NCI-H82 treated with DMSO at 0.1 percent for 48 hours (cell line): ENCODE measurements at regions not wholly inside any gene's neighbourhood (a gene's known extent, or its start where the extent isn't known, plus 50 kb on each side); places are given as distances from the start of the nearest gene placed in this dataset.
"Not testable (repeated sequence)": the region's sequence is repeated elsewhere in the genome, so short reads cannot be mapped to it uniquely, and the experiment has no call there.

Source experiments
- DNase-seq: peaks from one replicate; lab custom pipeline; 2025; ENCODE audit not compliant: unreplicated experiment; lab: John Stamatoyannopoulos, UW

GRCh38 chr10:117492504-117492903, 50.0 kb upstream of the EMX2 start:
- no peak for DNase-seq

GRCh38 chr10:117488004-117488403, 54.5 kb upstream of the EMX2 start:
- no peak for DNase-seq

DNA sequence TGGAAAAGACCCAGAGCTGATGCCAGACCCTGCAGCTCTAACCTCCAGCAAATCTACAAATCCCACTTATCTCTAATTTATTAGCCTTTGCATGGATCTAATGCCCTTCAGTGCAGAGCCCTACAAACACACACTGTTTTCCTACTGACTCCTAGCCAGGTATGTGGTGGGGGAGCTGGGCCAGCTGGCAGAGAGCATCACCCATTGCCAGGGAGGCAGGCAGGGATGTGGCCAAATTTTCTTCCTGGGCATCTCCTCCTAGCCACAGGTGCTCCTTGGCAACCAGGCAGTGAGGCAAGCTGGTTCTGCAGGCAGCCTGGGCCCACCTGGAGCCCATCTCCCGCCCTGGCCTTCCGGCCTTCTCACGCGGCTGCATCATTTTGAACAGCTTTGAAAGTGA, 55.9 kb upstream of the EMX2 start:
- DNase-seq = no peak

DNA sequence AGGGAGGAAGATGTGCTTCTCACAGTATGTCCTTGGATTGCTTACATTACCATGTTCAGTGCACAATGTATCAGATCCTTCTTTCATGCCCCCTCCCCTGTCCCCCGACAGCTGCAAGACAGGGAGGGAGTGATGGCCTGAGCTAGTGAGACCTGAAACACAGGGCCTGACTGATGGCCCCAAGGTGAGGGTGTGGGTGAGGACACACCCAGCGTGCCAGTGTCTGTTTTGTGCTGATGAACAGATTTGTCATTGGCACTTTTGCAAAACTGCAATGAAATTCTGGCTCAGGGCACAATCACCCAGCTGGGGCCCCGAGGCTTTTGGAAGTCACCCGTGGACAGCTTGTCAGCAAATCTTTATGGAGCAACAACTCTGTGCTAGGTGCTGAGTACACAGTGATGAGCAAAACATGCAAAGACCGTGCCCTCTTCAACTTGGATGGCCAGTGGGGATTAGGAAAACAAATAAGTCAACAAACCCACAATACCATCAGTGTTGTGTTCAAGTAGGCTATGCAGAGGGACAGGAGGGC, 59.4 kb upstream of the EMX2 start:
- DNase-seq = no peak

DNA sequence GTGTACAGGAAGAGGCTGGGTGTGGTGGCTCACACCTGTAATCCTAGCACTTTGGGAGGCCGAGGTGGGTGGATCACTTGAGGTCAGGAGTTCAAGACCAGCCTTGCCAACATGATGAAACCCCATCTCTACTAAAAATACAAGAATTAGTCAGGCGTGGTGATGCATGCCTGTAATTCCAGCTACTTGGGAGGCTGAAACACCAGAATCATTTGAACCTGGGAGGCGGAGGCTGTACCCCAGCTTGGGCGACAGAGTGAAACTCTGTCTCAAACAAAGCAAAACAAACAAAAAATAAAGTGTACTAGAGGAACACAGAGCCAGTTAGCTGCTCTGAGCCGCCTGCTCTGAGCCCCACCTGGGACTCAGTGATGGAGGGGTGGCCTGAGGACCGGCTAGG, 61.5 kb upstream of the EMX2 start:
- not testable (repeated sequence) for DNase-seq

GRCh38 chr10:117480097-117480496, 62.4 kb upstream of the EMX2 start:
- no peak for DNase-seq

- no peak for DNase-seq
These were observed 64.4 kb upstream of the EMX2 start for GRCh38 chr10:117477961-117478670.

DNA sequence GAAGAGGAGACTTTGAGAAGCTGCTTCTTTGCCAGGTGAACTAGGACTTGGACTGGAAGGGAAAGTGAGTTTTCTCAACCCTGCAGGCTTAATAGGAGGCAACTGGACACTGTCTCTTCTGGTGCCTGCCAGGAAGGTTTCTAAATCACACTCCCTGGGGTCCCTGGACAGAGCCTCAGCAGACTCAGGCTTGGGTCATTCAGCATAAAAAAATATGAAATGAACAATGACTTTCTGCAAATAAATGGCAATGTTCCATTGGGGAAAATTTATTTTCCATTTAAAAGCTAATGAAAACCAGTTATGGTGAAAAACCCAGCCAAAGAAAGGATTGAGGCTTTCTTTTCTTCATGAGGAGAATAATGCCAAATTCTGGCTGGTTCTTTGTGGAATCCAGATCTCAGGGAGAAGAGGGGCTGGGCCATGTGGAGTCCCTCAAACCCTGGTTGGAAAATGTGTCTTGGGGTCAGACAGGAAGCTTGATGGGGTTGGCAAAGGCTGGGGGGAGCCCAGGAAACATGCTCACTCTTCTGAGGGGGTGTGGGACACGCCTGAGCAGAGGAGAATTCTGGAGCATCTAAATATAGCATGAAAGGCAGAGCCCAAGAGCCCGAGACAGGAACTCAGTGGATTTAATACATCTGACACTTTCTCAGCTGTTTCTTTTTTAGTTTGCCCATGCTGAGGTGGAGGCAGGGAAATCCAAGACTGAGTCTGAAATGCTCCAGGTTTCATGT, 65.2 kb upstream of the EMX2 start:
- DNase-seq = no peak

- no peak for DNase-seq
These were observed 65.8 kb upstream of the EMX2 start for GRCh38 chr10:117476716-117477115.

DNA sequence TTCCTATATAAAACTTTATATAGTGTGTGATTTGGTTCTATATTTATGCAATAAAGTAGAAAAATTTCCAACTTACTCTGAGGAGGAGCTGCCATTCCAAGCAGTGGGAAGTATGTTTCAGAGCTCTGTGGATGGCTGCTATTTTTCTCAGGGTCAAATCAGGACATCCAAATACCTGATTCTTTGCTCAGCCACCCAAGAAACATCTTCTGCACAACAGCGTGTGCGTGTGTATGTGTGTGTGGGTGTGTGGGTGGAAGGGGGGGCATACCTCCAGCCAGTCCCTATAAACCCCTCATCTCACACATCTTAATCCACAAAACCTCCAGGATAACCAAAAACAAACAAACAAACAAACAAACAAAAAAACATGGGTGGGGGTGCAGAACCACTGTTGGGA, 66.3 kb upstream of the EMX2 start:
- DNase-seq = no peak

DNA sequence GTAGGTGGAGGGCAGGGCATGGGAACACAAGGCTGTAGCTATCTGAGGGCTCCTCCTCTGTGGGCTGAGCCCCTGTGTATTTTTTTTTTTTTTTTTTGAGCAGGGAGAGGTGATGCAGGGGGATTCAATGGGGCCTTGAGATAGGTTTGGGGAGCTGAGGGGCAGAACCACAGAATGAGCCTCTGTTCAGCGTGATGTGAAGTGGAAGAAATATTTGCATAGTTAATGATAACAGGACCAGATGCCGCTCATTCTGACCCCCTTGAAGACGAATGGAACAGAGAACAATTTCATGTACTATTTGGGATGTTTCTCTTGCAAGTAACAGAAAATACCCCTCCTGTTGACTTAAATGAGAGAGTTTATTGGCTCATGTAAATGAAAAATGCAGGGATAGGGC, 69.7 kb upstream of the EMX2 start:
- DNase-seq = no peak

DNA sequence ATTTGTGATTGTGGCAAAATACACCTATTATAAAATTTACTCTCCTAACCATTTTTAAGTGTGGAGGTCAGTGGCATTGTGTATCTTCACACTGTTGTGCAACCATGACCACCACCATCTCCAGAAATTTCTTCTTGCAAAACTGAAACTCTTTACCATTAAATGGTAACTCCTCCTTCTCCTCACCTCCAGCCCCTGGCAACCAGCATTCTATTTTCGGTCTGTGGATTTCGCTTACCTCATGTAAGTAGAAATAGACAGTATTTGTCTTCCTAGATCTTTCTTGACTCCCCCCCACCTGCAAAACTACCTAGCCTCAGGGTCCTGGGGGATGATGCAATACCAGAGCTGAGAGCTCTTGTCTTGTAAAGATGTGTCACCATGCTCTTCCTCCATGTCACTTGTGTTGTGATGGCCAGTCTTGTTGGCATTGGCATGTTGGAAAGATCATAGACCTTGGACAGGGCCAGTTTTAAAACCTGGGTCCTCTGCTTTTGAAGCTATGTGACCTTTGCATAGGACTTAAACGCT, 71.1 kb upstream of the EMX2 start:
- no peak for DNase-seq

GRCh38 chr10:117470733-117471132, 71.8 kb upstream of the EMX2 start:
- no peak for DNase-seq

- no peak for DNase-seq
These were observed 73.9 kb upstream of the EMX2 start for GRCh38 chr10:117468665-117469064.

DNA sequence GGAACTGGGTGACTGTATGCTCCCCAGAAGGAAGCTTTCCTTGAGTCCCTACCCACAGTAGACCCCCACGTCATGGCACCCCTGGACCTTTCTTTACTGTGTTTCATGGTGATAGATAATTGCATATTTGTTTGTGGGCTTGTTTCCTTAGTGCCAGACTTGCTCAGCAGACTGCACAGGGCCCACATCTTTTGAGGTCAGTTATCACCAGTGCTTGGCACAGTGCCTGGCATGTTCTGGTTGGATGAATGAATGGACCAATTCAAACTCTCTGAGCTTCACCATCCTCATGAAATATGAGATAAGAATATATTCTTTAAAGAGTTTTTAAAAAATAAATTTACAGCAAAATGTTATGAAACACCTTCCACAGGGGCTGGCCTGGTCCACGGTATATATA, 78.4 kb upstream of the EMX2 start:
- no peak for DNase-seq

DNA sequence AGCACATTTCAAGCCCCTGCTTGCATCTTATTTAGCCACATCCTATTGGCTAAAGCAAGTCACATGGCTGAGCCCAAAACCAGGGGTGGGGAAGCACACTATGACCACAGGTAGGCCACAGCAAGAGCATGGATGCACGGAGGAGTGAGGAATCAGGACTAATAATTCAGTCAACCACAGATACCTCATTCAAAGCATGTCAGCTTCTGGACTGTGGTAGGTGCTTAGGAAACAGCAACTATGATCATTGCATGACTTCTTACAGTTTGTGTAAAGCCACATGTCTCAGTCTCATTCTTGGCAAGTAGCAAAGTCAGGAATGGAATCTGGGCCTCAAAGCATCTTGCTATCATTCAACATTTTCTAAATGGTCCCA, 79.0 kb upstream of the EMX2 start:
- no peak for DNase-seq

DNA sequence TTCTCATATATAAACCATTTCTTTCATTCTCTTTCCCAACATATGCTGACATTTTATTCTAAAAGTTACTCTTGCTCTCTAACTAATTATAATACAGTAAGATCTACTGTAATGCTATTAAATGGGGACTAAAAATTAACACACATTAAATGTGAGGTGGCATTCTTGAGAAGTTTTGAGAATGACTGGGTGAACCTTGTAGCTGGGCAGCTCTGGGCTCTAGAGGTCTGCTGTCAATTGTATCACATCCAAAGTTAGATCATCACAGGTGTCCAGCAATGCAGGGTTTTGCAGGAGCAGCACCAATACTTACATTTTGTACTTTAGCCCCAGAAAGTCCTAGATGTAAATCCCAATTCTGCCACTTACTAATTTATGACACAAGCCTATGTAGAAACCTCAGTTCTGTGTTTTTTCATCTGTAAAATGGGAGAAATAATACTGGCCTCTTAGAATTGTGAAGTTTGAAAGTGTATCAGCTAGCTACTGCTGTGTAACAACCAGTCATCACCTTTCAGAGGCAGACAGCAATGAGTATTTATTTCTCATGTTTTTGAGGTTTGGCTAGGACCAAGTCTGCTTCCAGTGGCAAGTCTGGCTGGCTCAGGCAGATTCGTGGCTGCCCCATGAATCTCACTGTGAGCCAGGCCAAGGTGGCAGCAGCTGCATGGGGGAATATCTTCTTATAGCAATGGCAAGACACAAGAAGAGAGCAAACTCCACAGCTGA, 79.6 kb upstream of the EMX2 start:
- DNase-seq = no peak

DNA sequence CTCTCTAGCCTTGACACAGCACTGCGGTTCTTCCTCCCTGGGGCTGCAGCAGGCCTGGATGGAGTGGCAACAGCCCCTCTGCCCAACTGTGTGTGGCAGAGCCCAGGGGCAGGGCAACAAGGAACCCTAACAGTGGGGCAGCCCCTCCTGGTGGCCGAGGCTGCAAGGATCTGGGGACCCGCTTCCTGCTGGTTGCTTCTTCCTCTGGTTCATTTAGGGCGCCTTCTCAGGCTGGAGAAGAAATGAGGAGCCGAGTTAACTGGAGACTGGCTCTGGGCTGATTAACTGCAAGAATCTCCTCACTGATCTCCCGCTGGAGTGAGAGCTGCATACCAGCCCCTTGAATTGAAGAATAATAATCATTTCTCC, 80.1 kb upstream of the EMX2 start:
- DNase-seq = no peak

DNA sequence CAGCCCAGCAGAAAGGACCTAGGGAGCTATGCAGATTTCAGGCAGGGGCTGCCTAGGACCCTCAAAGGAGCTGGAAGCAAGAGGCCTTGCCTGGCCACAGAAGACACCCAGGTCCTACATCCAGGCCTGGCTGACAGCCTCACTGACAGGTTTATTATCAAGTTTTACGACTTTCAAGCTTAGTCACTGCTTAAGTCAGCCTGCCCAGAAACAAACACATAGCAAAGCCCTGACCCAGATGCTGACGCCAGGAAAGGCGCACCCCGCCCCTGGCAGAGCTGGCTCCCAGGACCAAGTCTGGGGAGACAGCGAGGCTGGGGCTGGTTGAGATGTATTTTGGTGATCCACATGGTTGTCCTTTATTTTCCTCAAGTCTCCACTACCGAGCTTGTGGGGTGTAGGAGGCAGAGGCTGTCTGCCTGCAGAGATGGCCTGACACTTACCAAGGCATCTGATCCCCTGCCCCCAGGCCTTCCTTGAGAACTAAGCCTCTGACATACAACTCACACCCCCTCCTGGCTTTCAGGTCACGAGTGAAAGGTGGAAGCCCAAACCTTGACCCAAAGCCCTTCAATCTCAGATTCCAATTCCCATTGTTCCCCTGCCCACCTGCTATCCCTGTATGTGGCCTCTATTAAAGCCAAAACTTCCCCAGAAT, 80.7 kb upstream of the EMX2 start:
- DNase-seq = no peak

DNA sequence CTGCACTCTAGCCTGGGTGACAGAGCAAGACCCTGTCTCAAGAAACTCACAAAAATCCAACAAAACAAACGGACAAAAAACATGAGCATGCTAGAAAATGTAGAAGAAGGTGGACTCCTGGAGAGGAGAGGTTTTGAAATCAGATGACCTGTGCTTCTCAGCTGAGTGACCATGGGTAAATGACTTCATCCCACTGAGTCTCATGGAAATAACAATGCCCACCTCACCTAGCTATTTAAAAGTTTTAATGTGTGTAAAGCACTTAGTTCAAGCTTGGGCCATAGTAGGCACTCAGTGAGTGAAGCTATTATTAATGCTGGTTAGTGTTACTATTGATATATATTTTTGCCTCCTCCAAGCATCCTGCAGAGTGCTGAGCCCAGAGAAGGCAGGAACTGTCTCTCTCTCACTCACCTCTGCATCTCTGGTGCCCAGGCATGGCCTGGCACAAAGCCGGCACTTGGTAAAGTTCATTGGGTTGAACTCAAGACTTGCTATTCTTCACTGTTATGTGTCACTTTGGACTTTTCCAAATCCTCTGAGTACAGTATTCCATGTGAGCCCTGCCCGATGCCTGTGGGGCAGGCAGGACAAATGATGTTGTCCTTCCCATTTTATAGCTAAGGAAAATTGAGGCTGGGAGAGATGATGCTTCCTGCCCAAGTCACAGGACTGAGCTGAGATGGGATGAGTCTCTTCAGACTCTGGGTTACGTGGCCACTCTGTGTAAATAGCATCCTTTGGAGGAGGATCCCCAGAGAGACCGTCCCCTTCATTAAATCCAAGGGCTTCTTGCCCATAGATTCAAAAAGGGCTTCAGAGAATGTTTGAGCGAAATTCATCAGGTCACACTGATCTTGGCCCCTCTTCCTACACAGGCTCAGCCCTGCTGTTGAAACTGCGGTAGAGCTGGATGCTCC, 81.4 kb upstream of the EMX2 start:
- no peak for DNase-seq
